Mucosa of rectum (tissue), 2 donors: ENCODE measurements at regions not wholly inside any gene's neighbourhood (a gene's known extent, or its start where the extent isn't known, plus 50 kb on each side); places are given as distances from the start of the nearest gene placed in this dataset.

Experiments used
- H3K27ac ChIP-seq, 2 donors: one replicate each; pipeline ENCODE4 v1.7.0; 2013; ENCODE audit warnings: inconsistent platforms in 2 of 2, low read depth in 2 of 2, low read length in 2 of 2
- H3K27me3 ChIP-seq, 2 donors: one replicate each; pipeline ENCODE4 v1.7.0; 2013; ENCODE audit warnings: low read length in 2 of 2; ENCODE audit not compliant: control insufficient read depth in 2 of 2, insufficient read depth in 2 of 2
- H3K36me3 ChIP-seq, 2 donors: one replicate each; pipeline ENCODE4 v1.7.0; 2013; ENCODE audit warnings: low read length in 2 of 2; ENCODE audit not compliant: control insufficient read depth in 2 of 2, insufficient read depth in 2 of 2
- H3K4me1 ChIP-seq, 2 donors: one replicate each; pipeline ENCODE4 v1.7.0; 2013; ENCODE audit warnings: low read length in 2 of 2, mild to moderate bottlenecking in 1 of 2; ENCODE audit not compliant: control insufficient read depth in 2 of 2, insufficient read depth in 2 of 2
- H3K4me3 ChIP-seq, 2 donors: one replicate each; pipeline ENCODE4 v1.7.0; 2013; ENCODE audit warnings: low read length in 2 of 2
- H3K9ac ChIP-seq, 2 donors: one replicate each; pipeline ENCODE4 v1.7.0; 2013; ENCODE audit warnings: low read length in 2 of 2, low read depth in 1 of 2, mild to moderate bottlenecking in 1 of 2
- H3K9me3 ChIP-seq, 2 donors: one replicate each; pipeline ENCODE4 v1.7.0; 2013; ENCODE audit warnings: low read length in 2 of 2; ENCODE audit not compliant: control insufficient read depth in 2 of 2
- donor health status: healthy.
- donor health status: Normal muscosa, but diverticular disease.

- H3K36me3 ChIP-seq: no peaks in the 10 kb centered on the region
- no peaks in the 10 kb centered on the region for H3K4me1 ChIP-seq
- no peak overlapping the region for H3K4me3 ChIP-seq
- no peak overlapping the region for H3K9ac ChIP-seq
- no peaks in the 10 kb centered on the region for H3K9me3 ChIP-seq
- no peaks in the 10 kb centered on the region for H3K27me3 ChIP-seq
- H3K27ac ChIP-seq: no peak overlapping the region
Observed at GRCh38 chr3:146343551-146343950, 92.6 kb upstream of the PLSCR4 start.

- H3K4me1 ChIP-seq: no peaks in the 10 kb centered on the region
Observed at GRCh38 chr3:146342989-146343388, 92.1 kb upstream of the PLSCR4 start.

GRCh38 chr3:146339349-146339748, 88.4 kb upstream of the PLSCR4 start:
- Histone ChIP-seq H3K27ac (no peak overlapping the region), H3K4me3 (no peak overlapping the region), H3K9ac (no peak overlapping the region), H3K36me3 (no peaks in the 10 kb centered on the region), H3K27me3 (no peaks in the 10 kb centered on the region), H3K9me3 (no peaks in the 10 kb centered on the region), H3K4me1 (no peaks in the 10 kb centered on the region)

More at GRCh38 chr3:146342989-146343388, 92.1 kb upstream of the PLSCR4 start:
- no peaks in the 10 kb centered on the region for H3K36me3 ChIP-seq
- no peaks in the 10 kb centered on the region for H3K27me3 ChIP-seq
- H3K27ac ChIP-seq: no peak overlapping the region
- no peaks in the 10 kb centered on the region for H3K9me3 ChIP-seq
- H3K4me3 ChIP-seq: no peak overlapping the region
- no peak overlapping the region for H3K9ac ChIP-seq

GRCh38 chr3:146337991-146338390, 87.1 kb upstream of the PLSCR4 start:
- H3K36me3 ChIP-seq: no peaks in the 10 kb centered on the region
- H3K27ac ChIP-seq: no peak overlapping the region
- no peak overlapping the region for H3K9ac ChIP-seq
- H3K4me1 ChIP-seq: no peaks in the 10 kb centered on the region
- H3K9me3 ChIP-seq: no peaks in the 10 kb centered on the region
- no peak overlapping the region for H3K4me3 ChIP-seq
- no peaks in the 10 kb centered on the region for H3K27me3 ChIP-seq

- Histone ChIP-seq H3K4me1 (no peaks in the 10 kb centered on the region), H3K27me3 (no peaks in the 10 kb centered on the region), H3K9me3 (no peaks in the 10 kb centered on the region), H3K36me3 (no peaks in the 10 kb centered on the region), H3K9ac (no peak overlapping the region), H3K4me3 (no peak overlapping the region), H3K27ac (no peak overlapping the region)
Observed at GRCh38 chr3:146335386-146335785, 84.5 kb upstream of the PLSCR4 start.

- Histone ChIP-seq H3K9ac (no peak overlapping the region), H3K4me1 (no peaks in the 10 kb centered on the region), H3K9me3 (no peaks in the 10 kb centered on the region)
Observed at GRCh38 chr3:146334151-146334550, 83.2 kb upstream of the PLSCR4 start.

GRCh38 chr3:146331967-146332366, 81.1 kb upstream of the PLSCR4 start:
- no peaks in the 10 kb centered on the region for H3K4me1 ChIP-seq
- no peak overlapping the region for H3K9ac ChIP-seq
- H3K9me3 ChIP-seq: no peaks in the 10 kb centered on the region
- no peak overlapping the region for H3K27ac ChIP-seq
- no peak overlapping the region for H3K4me3 ChIP-seq
- H3K36me3 ChIP-seq: no peaks in the 10 kb centered on the region
- no peaks in the 10 kb centered on the region for H3K27me3 ChIP-seq

More at GRCh38 chr3:146334151-146334550, 83.2 kb upstream of the PLSCR4 start:
- H3K4me3 ChIP-seq: no peak overlapping the region
- no peaks in the 10 kb centered on the region for H3K27me3 ChIP-seq
- H3K27ac ChIP-seq: no peak overlapping the region
- H3K36me3 ChIP-seq: no peaks in the 10 kb centered on the region

GRCh38 chr3:146326875-146327543, 76.1 kb upstream of the PLSCR4 start:
- no peaks in the 10 kb centered on the region for H3K36me3 ChIP-seq
- no peak overlapping the region for H3K27ac ChIP-seq
- no peaks in the 10 kb centered on the region for H3K27me3 ChIP-seq
- no peak overlapping the region for H3K9ac ChIP-seq
- H3K4me1 ChIP-seq: no peaks in the 10 kb centered on the region
- no peak overlapping the region for H3K4me3 ChIP-seq
- no peaks in the 10 kb centered on the region for H3K9me3 ChIP-seq

GRCh38 chr3:146325170-146325569, 74.3 kb upstream of the PLSCR4 start:
- Histone ChIP-seq H3K27me3 (no peaks in the 10 kb centered on the region), H3K9me3 (no peaks in the 10 kb centered on the region), H3K4me3 (no peak overlapping the region), H3K9ac (no peak overlapping the region), H3K4me1 (no peaks in the 10 kb centered on the region), H3K36me3 (no peaks in the 10 kb centered on the region), H3K27ac (no peak overlapping the region)

GRCh38 chr3:146322216-146322817, 71.4 kb upstream of the PLSCR4 start:
- Histone ChIP-seq H3K27me3 (no peaks in the 10 kb centered on the region), H3K9me3 (no peaks in the 10 kb centered on the region), H3K4me1 (no peaks in the 10 kb centered on the region), H3K9ac (no peak overlapping the region), H3K27ac (no peak overlapping the region), H3K4me3 (no peak overlapping the region), H3K36me3 (no peaks in the 10 kb centered on the region)
